HepG2 (cell line): ENCODE measurements at regions not wholly inside any gene's neighbourhood (a gene's known extent, or its start where the extent isn't known, plus 50 kb on each side); places are given as distances from the start of the nearest gene placed in this dataset.

ENCODE experiments used
- ASH2L ChIP-seq: fragments of 300-600, 200-600 bp; sonication (generic); IDR thresholded peaks from 2 replicates; pipeline ENCODE4 v1.7.0; 2017; ENCODE audit warnings: low read depth, mild to moderate bottlenecking, moderate library complexity, mixed read lengths, low read length; ENCODE audit not compliant: insufficient read length
- CREB1 ChIP-seq, 2 experiments: fragments of 450-650 bp in 1 of 2; IDR thresholded peaks; 2 replicates each; pipeline ENCODE4 v1.6.1; 2016 to 2017; ENCODE audit warnings: control low read depth in 1 of 2, mild to moderate bottlenecking in 1 of 2, missing compliant biosample characterization in 1 of 2, missing genetic modification characterization in 1 of 2
- EED ChIP-seq: sonication (generic); formaldehyde crosslinking; IDR thresholded peaks from 2 replicates; pipeline ENCODE4 v1.5.0; 2020; ENCODE audit warnings: mild to moderate bottlenecking, missing genetic modification reagents
- MAFG ChIP-seq: sonication (generic); formaldehyde crosslinking; IDR thresholded peaks from 2 replicates; pipeline ENCODE4 v1.5.1; 2020; ENCODE audit warnings: mild to moderate bottlenecking, missing genetic modification reagents
- NPAS2 ChIP-seq: sonication (generic); formaldehyde crosslinking; IDR thresholded peaks from 2 replicates; pipeline ENCODE4 v1.8.0; 2022; ENCODE audit warnings: mild to moderate bottlenecking, missing genetic modification reagents, borderline replicate concordance
- SRSF4 ChIP-seq: fragments of 200-400 bp; formaldehyde crosslinking; IDR thresholded peaks from one replicate; pipeline ENCODE4 v1.6.1; 2018; ENCODE audit warnings: mild to moderate bottlenecking, low read depth, low read length, moderate library complexity; ENCODE audit not compliant: poor library complexity, severe bottlenecking
- ZBTB21 ChIP-seq: sonication (generic); formaldehyde crosslinking; IDR thresholded peaks from 2 replicates; pipeline ENCODE4 v1.4.0; 2020; ENCODE audit warnings: missing genetic modification reagents
- ZNF296 ChIP-seq: sonication (generic); formaldehyde crosslinking; conservative IDR thresholded peaks from 2 replicates; pipeline ENCODE4 v1.5.0; 2020; ENCODE audit warnings: mild to moderate bottlenecking, missing genetic modification reagents
- TF ChIP-seq, protein P1 (sequence below): sonication (generic); formaldehyde crosslinking; IDR thresholded peaks from 2 replicates; pipeline ENCODE4 v1.4.0; 2020; ENCODE audit warnings: missing genetic modification reagents
- TF ChIP-seq, protein P2 (sequence below): IDR thresholded peaks from 2 replicates; pipeline ENCODE4 v1.6.1; 2016; ENCODE audit warnings: missing compliant biosample characterization, missing genetic modification reagents, borderline replicate concordance
- TF ChIP-seq, protein P3 (sequence below): sonication (generic); formaldehyde crosslinking; IDR thresholded peaks from 2 replicates; pipeline ENCODE4 v1.5.1; 2020; ENCODE audit warnings: missing genetic modification reagents, mild to moderate bottlenecking, borderline replicate concordance
- TF ChIP-seq, protein P4 (sequence below): sonication (generic); formaldehyde crosslinking; IDR thresholded peaks from 2 replicates; pipeline ENCODE4 v1.8.0; 2022; ENCODE audit warnings: mild to moderate bottlenecking, missing genetic modification reagents; ENCODE audit not compliant: insufficient replicate concordance
- TF ChIP-seq, protein P5 (sequence below): sonication (generic); formaldehyde crosslinking; conservative IDR thresholded peaks from 2 replicates; pipeline ENCODE4 v1.4.0; 2020; ENCODE audit warnings: mild to moderate bottlenecking, missing genetic modification reagents, moderate library complexity

DNA sequence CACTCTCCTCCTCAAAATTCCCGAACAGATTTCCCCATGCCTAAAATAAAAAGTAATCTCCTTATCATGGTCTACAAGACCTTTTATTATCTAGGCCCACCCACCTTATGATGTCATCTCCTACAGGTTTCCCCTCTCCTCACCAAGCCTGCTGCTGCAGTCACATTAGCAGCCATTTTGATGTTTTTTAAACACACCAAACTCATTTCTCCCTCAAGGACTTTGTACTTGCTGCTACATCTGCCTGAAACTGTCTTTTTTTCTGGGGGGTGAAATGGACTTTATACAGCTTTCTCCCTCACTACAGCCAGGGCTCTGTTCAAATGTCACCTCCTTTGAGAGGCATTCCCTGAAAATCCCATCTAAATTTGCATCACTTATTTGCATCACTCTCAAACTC, 90.2 kb upstream of the TAB3 start (continued):
- TF ChIP-seq, protein P1, sequence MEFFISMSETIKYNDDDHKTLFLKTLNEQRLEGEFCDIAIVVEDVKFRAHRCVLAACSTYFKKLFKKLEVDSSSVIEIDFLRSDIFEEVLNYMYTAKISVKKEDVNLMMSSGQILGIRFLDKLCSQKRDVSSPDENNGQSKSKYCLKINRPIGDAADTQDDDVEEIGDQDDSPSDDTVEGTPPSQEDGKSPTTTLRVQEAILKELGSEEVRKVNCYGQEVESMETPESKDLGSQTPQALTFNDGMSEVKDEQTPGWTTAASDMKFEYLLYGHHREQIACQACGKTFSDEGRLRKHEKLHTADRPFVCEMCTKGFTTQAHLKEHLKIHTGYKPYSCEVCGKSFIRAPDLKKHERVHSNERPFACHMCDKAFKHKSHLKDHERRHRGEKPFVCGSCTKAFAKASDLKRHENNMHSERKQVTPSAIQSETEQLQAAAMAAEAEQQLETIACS (CRISPR knock-in tag) = no peak
- TF ChIP-seq, protein P2, sequence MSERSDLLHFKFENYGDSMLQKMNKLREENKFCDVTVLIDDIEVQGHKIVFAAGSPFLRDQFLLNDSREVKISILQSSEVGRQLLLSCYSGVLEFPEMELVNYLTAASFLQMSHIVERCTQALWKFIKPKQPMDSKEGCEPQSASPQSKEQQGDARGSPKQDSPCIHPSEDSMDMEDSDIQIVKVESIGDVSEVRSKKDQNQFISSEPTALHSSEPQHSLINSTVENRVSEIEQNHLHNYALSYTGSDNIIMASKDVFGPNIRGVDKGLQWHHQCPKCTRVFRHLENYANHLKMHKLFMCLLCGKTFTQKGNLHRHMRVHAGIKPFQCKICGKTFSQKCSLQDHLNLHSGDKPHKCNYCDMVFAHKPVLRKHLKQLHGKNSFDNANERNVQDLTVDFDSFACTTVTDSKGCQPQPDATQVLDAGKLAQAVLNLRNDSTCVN (CRISPR knock-in tag) = no peak
- TF ChIP-seq ASH2L (peak; percentile 29), SRSF4 (no peak), EED (no peak), CREB1 (IDR thresholded peaks at IDR 0.05) (no peak), CREB1 (CRISPR knock-in tag; IDR thresholded peaks at IDR 0.05) (0 out of 2 replicates have a peak, but pooled peaks have one; percentile 17), NPAS2 (CRISPR knock-in tag) (no peak), MAFG (CRISPR knock-in tag) (no peak), ZBTB21 (peak; percentile 35; the same call in 1 of the 2 replicates), ZNF296 (CRISPR knock-in tag) (no peak)
- TF ChIP-seq, protein P3, sequence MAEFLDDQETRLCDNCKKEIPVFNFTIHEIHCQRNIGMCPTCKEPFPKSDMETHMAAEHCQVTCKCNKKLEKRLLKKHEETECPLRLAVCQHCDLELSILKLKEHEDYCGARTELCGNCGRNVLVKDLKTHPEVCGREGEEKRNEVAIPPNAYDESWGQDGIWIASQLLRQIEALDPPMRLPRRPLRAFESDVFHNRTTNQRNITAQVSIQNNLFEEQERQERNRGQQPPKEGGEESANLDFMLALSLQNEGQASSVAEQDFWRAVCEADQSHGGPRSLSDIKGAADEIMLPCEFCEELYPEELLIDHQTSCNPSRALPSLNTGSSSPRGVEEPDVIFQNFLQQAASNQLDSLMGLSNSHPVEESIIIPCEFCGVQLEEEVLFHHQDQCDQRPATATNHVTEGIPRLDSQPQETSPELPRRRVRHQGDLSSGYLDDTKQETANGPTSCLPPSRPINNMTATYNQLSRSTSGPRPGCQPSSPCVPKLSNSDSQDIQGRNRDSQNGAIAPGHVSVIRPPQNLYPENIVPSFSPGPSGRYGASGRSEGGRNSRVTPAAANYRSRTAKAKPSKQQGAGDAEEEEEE (CRISPR knock-in tag) = no peak
- TF ChIP-seq, protein P4, sequence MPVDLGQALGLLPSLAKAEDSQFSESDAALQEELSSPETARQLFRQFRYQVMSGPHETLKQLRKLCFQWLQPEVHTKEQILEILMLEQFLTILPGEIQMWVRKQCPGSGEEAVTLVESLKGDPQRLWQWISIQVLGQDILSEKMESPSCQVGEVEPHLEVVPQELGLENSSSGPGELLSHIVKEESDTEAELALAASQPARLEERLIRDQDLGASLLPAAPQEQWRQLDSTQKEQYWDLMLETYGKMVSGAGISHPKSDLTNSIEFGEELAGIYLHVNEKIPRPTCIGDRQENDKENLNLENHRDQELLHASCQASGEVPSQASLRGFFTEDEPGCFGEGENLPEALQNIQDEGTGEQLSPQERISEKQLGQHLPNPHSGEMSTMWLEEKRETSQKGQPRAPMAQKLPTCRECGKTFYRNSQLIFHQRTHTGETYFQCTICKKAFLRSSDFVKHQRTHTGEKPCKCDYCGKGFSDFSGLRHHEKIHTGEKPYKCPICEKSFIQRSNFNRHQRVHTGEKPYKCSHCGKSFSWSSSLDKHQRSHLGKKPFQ (CRISPR knock-in tag) = no peak
- TF ChIP-seq, protein P5, sequence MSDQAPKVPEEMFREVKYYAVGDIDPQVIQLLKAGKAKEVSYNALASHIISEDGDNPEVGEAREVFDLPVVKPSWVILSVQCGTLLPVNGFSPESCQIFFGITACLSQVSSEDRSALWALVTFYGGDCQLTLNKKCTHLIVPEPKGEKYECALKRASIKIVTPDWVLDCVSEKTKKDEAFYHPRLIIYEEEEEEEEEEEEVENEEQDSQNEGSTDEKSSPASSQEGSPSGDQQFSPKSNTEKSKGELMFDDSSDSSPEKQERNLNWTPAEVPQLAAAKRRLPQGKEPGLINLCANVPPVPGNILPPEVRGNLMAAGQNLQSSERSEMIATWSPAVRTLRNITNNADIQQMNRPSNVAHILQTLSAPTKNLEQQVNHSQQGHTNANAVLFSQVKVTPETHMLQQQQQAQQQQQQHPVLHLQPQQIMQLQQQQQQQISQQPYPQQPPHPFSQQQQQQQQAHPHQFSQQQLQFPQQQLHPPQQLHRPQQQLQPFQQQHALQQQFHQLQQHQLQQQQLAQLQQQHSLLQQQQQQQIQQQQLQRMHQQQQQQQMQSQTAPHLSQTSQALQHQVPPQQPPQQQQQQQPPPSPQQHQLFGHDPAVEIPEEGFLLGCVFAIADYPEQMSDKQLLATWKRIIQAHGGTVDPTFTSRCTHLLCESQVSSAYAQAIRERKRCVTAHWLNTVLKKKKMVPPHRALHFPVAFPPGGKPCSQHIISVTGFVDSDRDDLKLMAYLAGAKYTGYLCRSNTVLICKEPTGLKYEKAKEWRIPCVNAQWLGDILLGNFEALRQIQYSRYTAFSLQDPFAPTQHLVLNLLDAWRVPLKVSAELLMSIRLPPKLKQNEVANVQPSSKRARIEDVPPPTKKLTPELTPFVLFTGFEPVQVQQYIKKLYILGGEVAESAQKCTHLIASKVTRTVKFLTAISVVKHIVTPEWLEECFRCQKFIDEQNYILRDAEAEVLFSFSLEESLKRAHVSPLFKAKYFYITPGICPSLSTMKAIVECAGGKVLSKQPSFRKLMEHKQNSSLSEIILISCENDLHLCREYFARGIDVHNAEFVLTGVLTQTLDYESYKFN (CRISPR knock-in tag) = peak; percentile 81
